MM.1S (cell line): ENCODE measurements at regions not wholly inside any gene's neighbourhood (a gene's known extent, or its start where the extent isn't known, plus 50 kb on each side); places are given as distances from the start of the nearest gene placed in this dataset.

Source experiments
- DNase-seq: peaks from one replicate; pipeline ENCODE4 v3.0.0-alpha.2; 2015
- H2AFZ ChIP-seq: fragments of 300-600 bp; sonication (generic); 2 replicates; pipeline ENCODE4 v1.6.0; 2016; ENCODE audit warnings: antibody characterized with exemption, low read length
- H3F3A ChIP-seq: fragments of 300-600 bp; sonication (generic); 2 replicates; pipeline ENCODE4 v1.6.1; 2016; ENCODE audit warnings: mild to moderate bottlenecking, antibody characterized with exemption, low read length, moderate library complexity, mixed read lengths; ENCODE audit not compliant: insufficient read depth
- H3K27ac ChIP-seq: fragments of 300-600 bp; sonication (generic); 2 replicates; pipeline ENCODE4 v1.5.1; 2016; ENCODE audit warnings: mild to moderate bottlenecking, low read length
- H3K27me3 ChIP-seq: fragments of 300-600 bp; sonication (generic); replicated peaks from 2 replicates; pipeline ENCODE4 v1.6.0; 2016; ENCODE audit warnings: low read length; ENCODE audit not compliant: insufficient read depth
- H3K36me3 ChIP-seq: fragments of 300-600 bp; sonication (generic); replicated peaks from 2 replicates; pipeline ENCODE4 v1.6.1; 2016; ENCODE audit warnings: mild to moderate bottlenecking, low read length, mixed read lengths; ENCODE audit not compliant: insufficient read depth
- H3K4me1 ChIP-seq: fragments of 300-600 bp; sonication (generic); 2 replicates; pipeline ENCODE4 v1.6.1; 2016; ENCODE audit warnings: low read length, mixed read lengths
- H3K4me2 ChIP-seq: fragments of 300-600 bp; sonication (generic); 2 replicates; pipeline ENCODE4 v1.6.0; 2016; ENCODE audit warnings: low read depth, low read length
- H3K4me3 ChIP-seq: fragments of 300-600 bp; sonication (generic); 2 replicates; pipeline ENCODE4 v1.5.1; 2016; ENCODE audit warnings: low read length, mixed read lengths
- H3K79me2 ChIP-seq: fragments of 300-600 bp; sonication (generic); 2 replicates; pipeline ENCODE4 v1.6.1; 2016; ENCODE audit warnings: mixed run types, low read length, mixed read lengths
- H3K9ac ChIP-seq: fragments of 300-600 bp; sonication (generic); 2 replicates; pipeline ENCODE4 v1.6.1; 2016; ENCODE audit warnings: low read length, mixed read lengths
- H3K9me2 ChIP-seq: fragments of 300-600 bp; sonication (generic); replicated peaks from 2 replicates; pipeline ENCODE4 v1.6.1; 2016; ENCODE audit warnings: mild to moderate bottlenecking, low read length, mixed read lengths; ENCODE audit not compliant: insufficient read depth
- H3K9me3 ChIP-seq: fragments of 300-600 bp; sonication (generic); replicated peaks from 2 replicates; pipeline ENCODE4 v1.6.1; 2016; ENCODE audit warnings: mild to moderate bottlenecking, low read length, mixed read lengths; ENCODE audit not compliant: insufficient read depth
- H4K20me1 ChIP-seq: fragments of 300-600 bp; sonication (generic); 2 replicates; pipeline ENCODE4 v1.6.1; 2016; ENCODE audit warnings: mild to moderate bottlenecking, low read length, moderate library complexity, mixed read lengths; ENCODE audit not compliant: insufficient read depth
- EZH2 ChIP-seq: fragments of 300-600 bp; sonication (generic); optimal IDR thresholded peaks from 2 replicates; pipeline ENCODE3; 2017; ENCODE audit warnings: low read depth, mild to moderate bottlenecking, antibody characterized with exemption, low read length, mixed read lengths
- EZH2phosphoT487 ChIP-seq: fragments of 300-600 bp; sonication (generic); IDR thresholded peaks from 2 replicates; pipeline ENCODE4 v1.6.1; 2018; ENCODE audit warnings: antibody characterized with exemption, low read length
- TF ChIP-seq, protein P1 (sequence below): fragments of 300-600 bp; sonication (generic); IDR thresholded peaks from 2 replicates; pipeline ENCODE4 v1.5.1; 2016; ENCODE audit warnings: antibody characterized with exemption, low read length, mixed read lengths

DNA sequence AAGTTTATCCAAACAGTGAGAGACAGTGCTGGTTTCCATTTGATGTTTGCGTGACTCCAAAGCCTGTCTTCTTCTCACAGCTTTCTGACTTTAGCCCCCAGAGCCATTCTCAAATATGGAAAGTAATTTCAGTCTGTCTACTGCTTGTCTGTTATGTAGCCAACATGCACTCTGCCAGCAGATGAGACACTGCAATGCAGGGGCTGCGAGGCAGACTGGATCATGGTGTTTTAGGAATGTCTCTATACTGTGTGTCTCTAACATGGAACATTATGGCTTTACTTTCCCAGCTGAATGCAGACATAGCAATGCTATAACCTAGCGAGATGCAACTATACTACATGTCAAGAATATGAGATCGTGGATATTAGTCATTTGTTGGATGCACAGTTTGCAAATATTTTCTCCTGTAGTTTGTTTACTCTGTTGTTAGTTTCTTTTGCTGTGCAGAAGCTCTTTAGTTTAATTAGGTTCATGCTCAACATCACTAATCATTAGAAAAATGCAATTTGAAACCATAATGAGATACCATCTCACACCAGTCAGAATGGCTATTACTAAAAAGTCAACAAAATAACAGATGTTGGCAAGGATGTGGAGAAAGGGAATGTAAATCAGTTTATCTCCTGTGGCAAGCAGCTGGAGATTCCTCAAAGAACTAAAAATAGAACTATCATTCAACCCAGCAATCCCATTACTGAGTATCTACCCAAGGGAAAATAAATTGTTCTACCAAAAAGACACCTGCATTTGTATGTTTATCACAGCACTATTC, 235.8 kb upstream of the TMTC1 start:
- no peaks in the 10 kb centered on the region for H3K79me2 ChIP-seq
- no peak overlapping the region for H3K4me2 ChIP-seq
- no peaks in the 10 kb centered on the region for H3K9me2 ChIP-seq
- DNase-seq, result no peak
- H3K27ac ChIP-seq, result no peak overlapping the region
- no peaks in the 10 kb centered on the region for H4K20me1 ChIP-seq
- no peak overlapping the region for H3K4me3 ChIP-seq
- no peaks in the 10 kb centered on the region for H3K27me3 ChIP-seq
- TF ChIP-seq, protein P1, sequence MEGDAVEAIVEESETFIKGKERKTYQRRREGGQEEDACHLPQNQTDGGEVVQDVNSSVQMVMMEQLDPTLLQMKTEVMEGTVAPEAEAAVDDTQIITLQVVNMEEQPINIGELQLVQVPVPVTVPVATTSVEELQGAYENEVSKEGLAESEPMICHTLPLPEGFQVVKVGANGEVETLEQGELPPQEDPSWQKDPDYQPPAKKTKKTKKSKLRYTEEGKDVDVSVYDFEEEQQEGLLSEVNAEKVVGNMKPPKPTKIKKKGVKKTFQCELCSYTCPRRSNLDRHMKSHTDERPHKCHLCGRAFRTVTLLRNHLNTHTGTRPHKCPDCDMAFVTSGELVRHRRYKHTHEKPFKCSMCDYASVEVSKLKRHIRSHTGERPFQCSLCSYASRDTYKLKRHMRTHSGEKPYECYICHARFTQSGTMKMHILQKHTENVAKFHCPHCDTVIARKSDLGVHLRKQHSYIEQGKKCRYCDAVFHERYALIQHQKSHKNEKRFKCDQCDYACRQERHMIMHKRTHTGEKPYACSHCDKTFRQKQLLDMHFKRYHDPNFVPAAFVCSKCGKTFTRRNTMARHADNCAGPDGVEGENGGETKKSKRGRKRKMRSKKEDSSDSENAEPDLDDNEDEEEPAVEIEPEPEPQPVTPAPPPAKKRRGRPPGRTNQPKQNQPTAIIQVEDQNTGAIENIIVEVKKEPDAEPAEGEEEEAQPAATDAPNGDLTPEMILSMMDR, result no peak
- no peak for TF ChIP-seq EZH2phosphoT487
- TF ChIP-seq EZH2, result no peak
- H3K36me3 ChIP-seq, result no peaks in the 10 kb centered on the region
- no peaks in the 10 kb centered on the region for H3K4me1 ChIP-seq
- H3K9ac ChIP-seq, result no peak overlapping the region
- no peak overlapping the region for H2AFZ ChIP-seq
- H3K9me3 ChIP-seq, result no peaks in the 10 kb centered on the region
- no peaks in the 10 kb centered on the region for H3F3A ChIP-seq

- Histone ChIP-seq H3K27me3 (no peaks in the 10 kb centered on the region), H3K4me1 (no peaks in the 10 kb centered on the region), H3K9me2 (no peaks in the 10 kb centered on the region), H3K27ac (no peak overlapping the region), H2AFZ (no peak overlapping the region), H3K79me2 (no peaks in the 10 kb centered on the region), H3K36me3 (no peaks in the 10 kb centered on the region), H3F3A (no peaks in the 10 kb centered on the region), H3K4me3 (no peak overlapping the region), H3K4me2 (no peak overlapping the region), H3K9me3 (no peaks in the 10 kb centered on the region), H3K9ac (no peak overlapping the region), H4K20me1 (no peaks in the 10 kb centered on the region)
- no peak for TF ChIP-seq EZH2
- TF ChIP-seq EZH2phosphoT487, result no peak
- TF ChIP-seq, protein P1, result no peak
- DNase-seq, result no peak
Observed at GRCh38 chr12:30016540-30017055, 232.9 kb upstream of the TMTC1 start.

DNA sequence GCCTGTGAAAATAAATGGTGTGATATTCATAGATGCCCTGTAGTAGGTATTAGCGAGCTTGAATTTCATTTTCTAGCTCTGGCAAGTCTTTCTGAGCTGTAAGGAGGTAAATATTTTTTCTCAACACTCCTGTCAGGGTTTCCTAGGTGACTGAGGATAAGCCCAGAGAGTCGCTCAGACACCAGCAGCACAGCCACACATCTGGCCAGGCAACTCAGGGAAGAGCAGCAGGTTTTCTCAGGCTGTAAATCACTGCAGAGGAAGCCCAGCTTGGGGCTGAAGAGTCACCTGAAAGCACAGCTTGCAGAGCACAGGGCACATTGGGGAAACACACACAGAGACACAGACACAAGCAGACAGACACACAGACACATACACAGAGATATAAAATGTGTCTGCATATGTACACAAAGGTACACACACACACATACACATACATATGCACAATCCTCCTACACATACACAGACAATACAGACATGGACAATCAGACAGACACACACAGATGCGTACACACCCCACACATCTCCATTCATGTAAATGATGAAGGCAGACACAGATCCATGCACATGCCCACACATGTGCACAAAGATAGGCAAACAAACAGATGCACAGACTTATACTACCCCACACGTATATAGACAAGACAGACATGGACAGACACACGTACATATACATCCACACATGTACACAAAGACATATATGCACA, 232.0 kb upstream of the TMTC1 start:
- Histone ChIP-seq H3K4me3 (no peak overlapping the region), H3K4me1 (no peaks in the 10 kb centered on the region)

More for the DNA sequence above, 232.0 kb upstream of the TMTC1 start:
- H4K20me1 ChIP-seq, result no peaks in the 10 kb centered on the region
- H3K9ac ChIP-seq, result no peak overlapping the region
- no peak for TF ChIP-seq EZH2phosphoT487
- TF ChIP-seq EZH2, result no peak
- TF ChIP-seq, protein P1, result no peak
- H3K9me2 ChIP-seq, result no peaks in the 10 kb centered on the region
- H3K4me2 ChIP-seq, result no peak overlapping the region
- no peak for DNase-seq
- no peaks in the 10 kb centered on the region for H3K9me3 ChIP-seq
- H3F3A ChIP-seq, result no peaks in the 10 kb centered on the region
- no peaks in the 10 kb centered on the region for H3K79me2 ChIP-seq
- no peak overlapping the region for H2AFZ ChIP-seq
- no peak overlapping the region for H3K27ac ChIP-seq
- no peaks in the 10 kb centered on the region for H3K27me3 ChIP-seq
- H3K36me3 ChIP-seq, result no peaks in the 10 kb centered on the region
